Osteocyte (in vitro differentiated cells): ENCODE measurements at regions not wholly inside any gene's neighbourhood (a gene's known extent, or its start where the extent isn't known, plus 50 kb on each side); places are given as distances from the start of the nearest gene placed in this dataset.

Source experiments
- DNase-seq: peaks from one replicate; pipeline ENCODE4 v3.0.0; 2021; ENCODE audit warnings: mixed read lengths; ENCODE audit not compliant: unreplicated experiment; ENCODE audit errors: extremely low spot score
- H3K27ac Mint-ChIP-seq: one replicate; pipeline ENCODE4 v1.8.0; 2021; ENCODE audit warnings: mild to moderate bottlenecking, mixed read lengths; ENCODE audit not compliant: unreplicated experiment
- H3K27me3 Mint-ChIP-seq: one replicate; pipeline ENCODE4 v1.8.0; 2021; ENCODE audit warnings: mixed read lengths; ENCODE audit not compliant: unreplicated experiment
- H3K36me3 Mint-ChIP-seq: one replicate; pipeline ENCODE4 v1.8.0; 2021; ENCODE audit warnings: mixed read lengths; ENCODE audit not compliant: unreplicated experiment
- H3K4me1 Mint-ChIP-seq: one replicate; pipeline ENCODE4 v1.8.0; 2021; ENCODE audit warnings: mixed read lengths; ENCODE audit not compliant: unreplicated experiment
- H3K4me3 Mint-ChIP-seq: one replicate; pipeline ENCODE4 v1.8.0; 2021; ENCODE audit warnings: mild to moderate bottlenecking, moderate library complexity, mixed read lengths; ENCODE audit not compliant: unreplicated experiment
- H3K9me3 Mint-ChIP-seq: one replicate; pipeline ENCODE4 v1.8.0; 2021; ENCODE audit warnings: mixed read lengths; ENCODE audit not compliant: unreplicated experiment
- CTCF ChIP-seq: fragments of 200-600 bp; sonication (generic); IDR thresholded peaks from 2 replicates; pipeline ENCODE4 v1.5.0; 2021; ENCODE audit warnings: antibody characterized with exemption, mild to moderate bottlenecking, moderate library complexity

- Mint-ChIP-seq H3K9me3 (no peaks in the 10 kb centered on the region), H3K4me3 (no peak overlapping the region), H3K27ac (no peak overlapping the region), H3K27me3 (no peaks in the 10 kb centered on the region), H3K4me1 (peaks cover 3% of the 10 kb centered on the region), H3K36me3 (no peaks in the 10 kb centered on the region)
- no peak for DNase-seq
- TF ChIP-seq CTCF: peak; percentile 85
Observed at GRCh38 chrX:22748093-22748999, 251.4 kb upstream of the DDX53 start.

GRCh38 chrX:22758807-22759481 lies 240.8 kb upstream of the DDX53 start:
- DNase-seq: no peak
- no peaks in the 10 kb centered on the region for H3K9me3 Mint-ChIP-seq
- no peak overlapping the region for H3K4me3 Mint-ChIP-seq
- no peak overlapping the region for H3K27ac Mint-ChIP-seq
- TF ChIP-seq CTCF: no peak
- no peaks in the 10 kb centered on the region for H3K36me3 Mint-ChIP-seq
- no peaks in the 10 kb centered on the region for H3K27me3 Mint-ChIP-seq
- H3K4me1 Mint-ChIP-seq: no peaks in the 10 kb centered on the region

GRCh38 chrX:22760513-22761057 lies 239.2 kb upstream of the DDX53 start:
- no peak overlapping the region for H3K4me3 Mint-ChIP-seq
- H3K9me3 Mint-ChIP-seq: no peaks in the 10 kb centered on the region
- H3K27me3 Mint-ChIP-seq: no peaks in the 10 kb centered on the region
- TF ChIP-seq CTCF: no peak
- H3K4me1 Mint-ChIP-seq: no peaks in the 10 kb centered on the region
- H3K36me3 Mint-ChIP-seq: no peaks in the 10 kb centered on the region
- no peak for DNase-seq
- no peak overlapping the region for H3K27ac Mint-ChIP-seq

GRCh38 chrX:22788221-22788620 lies 211.5 kb upstream of the DDX53 start:
- Mint-ChIP-seq H3K36me3 (peaks cover 2% of the 10 kb centered on the region), H3K27me3 (no peaks in the 10 kb centered on the region), H3K9me3 (peaks cover 21% of the 10 kb centered on the region), H3K4me1 (no peaks in the 10 kb centered on the region), H3K4me3 (no peak overlapping the region), H3K27ac (no peak overlapping the region)
- no peak for DNase-seq
- TF ChIP-seq CTCF: no peak

- no peak for TF ChIP-seq CTCF
- H3K4me3 Mint-ChIP-seq: no peak overlapping the region
Observed at GRCh38 chrX:22795671-22796070, 204.1 kb upstream of the DDX53 start.

More at GRCh38 chrX:22795671-22796070, 204.1 kb upstream of the DDX53 start:
- H3K27me3 Mint-ChIP-seq: no peaks in the 10 kb centered on the region
- H3K4me1 Mint-ChIP-seq: peaks cover 11% of the 10 kb centered on the region
- H3K36me3 Mint-ChIP-seq: peaks cover 2% of the 10 kb centered on the region
- peaks cover 16% of the 10 kb centered on the region for H3K9me3 Mint-ChIP-seq
- no peak overlapping the region for H3K27ac Mint-ChIP-seq
- DNase-seq: no peak
